ENCODE measurements at regions not wholly inside any gene's neighbourhood (a gene's known extent, or its start where the extent isn't known, plus 50 kb on each side); places are given as distances from the start of the nearest gene placed in this dataset.

GRCh38 chr22:25494774-25495173 lies 69.7 kb upstream of the GRK3 start:
- TF ChIP-seq CTCF (IDR thresholded peaks at IDR 0.05; ENCODE audit: low read depth, low read length, poor library complexity, severe bottlenecking) (no peak), EZH2phosphoT487 (IDR thresholded peaks at IDR 0.05; ENCODE audit: borderline replicate concordance, low read length) (no peak)
